ENCODE measurements at regions not wholly inside any gene's neighbourhood (a gene's known extent, or its start where the extent isn't known, plus 50 kb on each side); places are given as distances from the start of the nearest gene placed in this dataset.

- BruUV-seq (replicated peaks) = no TSS peak
- intact Hi-C loops (cut with micrococcal nuclease; ENCODE audit: unreplicated experiment) = no loop called here
- H4K20me1 ChIP-seq (ENCODE audit: insufficient read depth, low read length) = no peaks in the 10 kb centered on the region
- no peak overlapping the region for H3K27ac ChIP-seq (ENCODE audit: low read depth, low read length, poor library complexity, severe bottlenecking)
- POLR2A ChIA-PET = interaction anchor here (0.7 to 1.3 kb wide), 2 partner anchors 10 to 21 kb away, joined by 3 to 4 read pairs; no protein-coding TSS in a partner anchor
- no peak for DNase-seq (ENCODE audit: low spot score)
- no peak overlapping the region for H3K4me2 ChIP-seq (ENCODE audit: low read length)
- no peaks in the 10 kb centered on the region for H3K9me2 ChIP-seq (ENCODE audit: insufficient read depth, low read length)
- peaks cover 16% of the 10 kb centered on the region; the same call in 1 of the 2 replicates for H3K9me3 ChIP-seq (ENCODE audit: low read length)
- CTCF ChIA-PET (ENCODE audit: unreplicated experiment) = no interaction called here
- H3K79me2 ChIP-seq (ENCODE audit: insufficient read depth, low read depth, low read length) = no peaks in the 10 kb centered on the region
- H2AFZ ChIP-seq (ENCODE audit: low read length) = no peak overlapping the region
- no peaks in the 10 kb centered on the region for H3K36me3 ChIP-seq (ENCODE audit: insufficient read depth, low read length)
- H3K4me3 ChIP-seq (ENCODE audit: low read depth, low read length, poor library complexity, severe bottlenecking) = no peak overlapping the region
- no peak for TF ChIP-seq EZH2phosphoT487 (IDR thresholded peaks at IDR 0.05; ENCODE audit: borderline replicate concordance, low read depth, low read length)
- no peaks in the 10 kb centered on the region for H3K4me1 ChIP-seq (ENCODE audit: insufficient read depth, low read length, poor library complexity, severe bottlenecking)
These were observed 95.5 kb upstream of the PAX1 start for GRCh38 chr20:21609981-21610380.

GRCh38 chr20:21609221-21609620 is 95.4 kb upstream of the NKX2-2 start:
- no peak for DNase-seq (ENCODE audit: low spot score)
- no peaks in the 10 kb centered on the region for H3K36me3 ChIP-seq (ENCODE audit: insufficient read depth, low read length)
- no TSS peak for BruUV-seq (replicated peaks)
- H3K79me2 ChIP-seq (ENCODE audit: insufficient read depth, low read depth, low read length) = no peaks in the 10 kb centered on the region
- no peak overlapping the region for H3K4me3 ChIP-seq (ENCODE audit: low read depth, low read length, poor library complexity, severe bottlenecking)
- intact Hi-C loops (cut with micrococcal nuclease; ENCODE audit: unreplicated experiment) = no loop called here
- H2AFZ ChIP-seq (ENCODE audit: low read length) = no peak overlapping the region
- H3K9me2 ChIP-seq (ENCODE audit: insufficient read depth, low read length) = no peaks in the 10 kb centered on the region
- POLR2A ChIA-PET = interaction anchor here (0.6 to 1.3 kb wide), 3 partner anchors 9 to 20 kb away, joined by 3 to 4 read pairs (median 3); no protein-coding TSS in a partner anchor
- H3K4me1 ChIP-seq (ENCODE audit: insufficient read depth, low read length, poor library complexity, severe bottlenecking) = no peaks in the 10 kb centered on the region
- H3K4me2 ChIP-seq (ENCODE audit: low read length) = no peak overlapping the region
- H4K20me1 ChIP-seq (ENCODE audit: insufficient read depth, low read length) = no peaks in the 10 kb centered on the region
- CTCF ChIA-PET (ENCODE audit: unreplicated experiment) = no interaction called here
- H3K27ac ChIP-seq (ENCODE audit: low read depth, low read length, poor library complexity, severe bottlenecking) = no peak overlapping the region
- peaks cover 16% of the 10 kb centered on the region; the same call in 1 of the 2 replicates for H3K9me3 ChIP-seq (ENCODE audit: low read length)
- no peak for TF ChIP-seq CTCF (conservative IDR thresholded peaks at IDR 0.05; ENCODE audit: low read length)

GRCh38 chr20:21608777-21609176 is 94.9 kb upstream of the NKX2-2 start:
- CTCF ChIA-PET (ENCODE audit: unreplicated experiment) = no interaction called here

More at GRCh38 chr20:21608777-21609176, 94.9 kb upstream of the NKX2-2 start:
- BruUV-seq (replicated peaks) = no TSS peak
- TF ChIP-seq CTCF (conservative IDR thresholded peaks at IDR 0.05; ENCODE audit: low read length) (no peak), EZH2phosphoT487 (IDR thresholded peaks at IDR 0.05; ENCODE audit: borderline replicate concordance, low read depth, low read length) (no peak)
- no peak overlapping the region for H3K4me3 ChIP-seq (ENCODE audit: low read depth, low read length, poor library complexity, severe bottlenecking)
- H3K36me3 ChIP-seq (ENCODE audit: insufficient read depth, low read length) = no peaks in the 10 kb centered on the region
- H3K9me3 ChIP-seq (ENCODE audit: low read length) = peaks cover 16% of the 10 kb centered on the region; the same call in 1 of the 2 replicates
- H3K9me2 ChIP-seq (ENCODE audit: insufficient read depth, low read length) = no peaks in the 10 kb centered on the region
- DNase-seq (ENCODE audit: low spot score) = no peak
- intact Hi-C loops (cut with micrococcal nuclease; ENCODE audit: unreplicated experiment) = no loop called here
- H3K4me1 ChIP-seq (ENCODE audit: insufficient read depth, low read length, poor library complexity, severe bottlenecking) = no peaks in the 10 kb centered on the region
- POLR2A ChIA-PET = interaction anchor here (0.6 kb wide), 1 partner anchor 9 kb away, joined by 3 read pairs; no protein-coding TSS in a partner anchor
- H3K4me2 ChIP-seq (ENCODE audit: low read length) = no peak overlapping the region
- no peaks in the 10 kb centered on the region for H4K20me1 ChIP-seq (ENCODE audit: insufficient read depth, low read length)
- H3K79me2 ChIP-seq (ENCODE audit: insufficient read depth, low read depth, low read length) = no peaks in the 10 kb centered on the region
- H3K27ac ChIP-seq (ENCODE audit: low read depth, low read length, poor library complexity, severe bottlenecking) = no peak overlapping the region
- H2AFZ ChIP-seq (ENCODE audit: low read length) = no peak overlapping the region
